H1 (cell line): ENCODE measurements at regions not wholly inside any gene's neighbourhood (a gene's known extent, or its start where the extent isn't known, plus 50 kb on each side); places are given as distances from the start of the nearest gene placed in this dataset.
A peak's percentile ranks its signal among the peaks of the same experiment; 100 is the strongest.

Source experiments
- CTCF ChIA-PET: fragments of 300-600 bp; sonication (Branson Sonifier 250); formaldehyde crosslinking; loops from one replicate; lab custom pipeline; 2021; ENCODE audit not compliant: partially characterized antibody; lab: Charles Lee
- POLR2A ChIA-PET: fragments of 300-600 bp; sonication (Branson Sonifier 250); formaldehyde crosslinking; loops from one replicate; lab custom pipeline; 2021; ENCODE audit warnings: inconsistent platforms; ENCODE audit not compliant: partially characterized antibody; lab: Charles Lee
- DNase-seq, 2 experiments: peaks; one replicate each; pipeline versions ENCODE4 v3.0.0 to v3.0.0-alpha.2; 2010 to 2022; ENCODE audit warnings: low spot score in 2 of 2, low read depth in 1 of 2, mixed read lengths in 1 of 2
- FAIRE-seq: peaks from 2 replicates; lab custom pipeline; 2011; peaks lifted over from hg19 to GRCh38; lab: Jason Lieb, UNC
- H2AFZ ChIP-seq: 2 replicates; pipeline ENCODE4 v1.8.1; 2012; ENCODE audit warnings: low read length, inconsistent platforms
- H2AK5ac ChIP-seq: 2 replicates; pipeline ENCODE4 v1.6.1; 2013; ENCODE audit warnings: low read depth, low read length
- H2BK120ac ChIP-seq: replicated peaks from 2 replicates; pipeline ENCODE3; 2013; ENCODE audit warnings: low read depth, low read length, inconsistent platforms
- H2BK12ac ChIP-seq: 2 replicates; pipeline ENCODE4 v1.6.1; 2013; ENCODE audit warnings: low read depth, low read length
- H2BK15ac ChIP-seq: 2 replicates; pipeline ENCODE4 v1.6.1; 2013; ENCODE audit warnings: low read length
- H2BK20ac ChIP-seq: 2 replicates; pipeline ENCODE4 v1.6.1; 2013; ENCODE audit warnings: low read length
- H2BK5ac ChIP-seq: 2 replicates; pipeline ENCODE4 v1.6.1; 2013; ENCODE audit warnings: low read depth, low read length
- H3K14ac ChIP-seq: 2 replicates; pipeline ENCODE4 v1.6.1; 2013; ENCODE audit warnings: inconsistent platforms; ENCODE audit not compliant: insufficient read length
- H3K18ac ChIP-seq: 2 replicates; pipeline ENCODE4 v1.6.1; 2013; ENCODE audit warnings: low read length; ENCODE audit errors: extremely low read depth
- H3K23ac ChIP-seq: 2 replicates; pipeline ENCODE4 v1.6.1; 2013; ENCODE audit warnings: inconsistent platforms; ENCODE audit not compliant: insufficient read length
- H3K23me2 ChIP-seq: 2 replicates; pipeline ENCODE4 v1.6.1; 2013; ENCODE audit warnings: low read depth, low read length
- H3K27ac ChIP-seq: 2 replicates; pipeline ENCODE4 v1.6.1; 2011; ENCODE audit warnings: low read depth, low read length, inconsistent platforms
- H3K27me3 ChIP-seq, 4 experiments: replicated peaks in 1 of 4; 1 replicate in 1 of 4; 2 replicates in 3 of 4; pipeline versions ENCODE4 v1.6.1 to v1.8.1; 2011 to 2013; ENCODE audit warnings: low read length in 3 of 4, mild to moderate bottlenecking in 3 of 4, inconsistent platforms in 2 of 4, mixed read lengths in 2 of 4, moderate library complexity in 1 of 4; ENCODE audit not compliant: control insufficient read depth in 3 of 4, insufficient read depth in 3 of 4; ENCODE audit errors: extremely low read depth in 1 of 4
- H3K36me3 ChIP-seq, 4 experiments: 2 replicates each; pipeline versions ENCODE4 v1.6.1 to v1.8.1; 2011 to 2013; ENCODE audit warnings: mild to moderate bottlenecking in 4 of 4, low read length in 3 of 4, moderate library complexity in 2 of 4, control low read depth in 1 of 4, inconsistent platforms in 1 of 4; ENCODE audit not compliant: insufficient read depth in 4 of 4, control insufficient read depth in 2 of 4
- H3K4ac ChIP-seq: replicated peaks from 2 replicates; pipeline ENCODE3; 2013; ENCODE audit warnings: low read length, low read depth, mixed read lengths, inconsistent platforms; ENCODE audit not compliant: insufficient read length
- H3K4me1 ChIP-seq, 4 experiments: replicated peaks in 1 of 4; 1 replicate in 1 of 4; 2 replicates in 3 of 4; pipeline versions ENCODE4 v1.6.1 to v1.8.1; 2011 to 2013; ENCODE audit warnings: low read length in 3 of 4, inconsistent platforms in 2 of 4, mixed read lengths in 1 of 4; ENCODE audit not compliant: insufficient read depth in 4 of 4, control insufficient read depth in 3 of 4
- H3K4me2 ChIP-seq, 2 experiments: 2 replicates each; pipeline versions ENCODE4 v1.6.1 to v1.8.1; 2011 to 2013; ENCODE audit warnings: low read depth in 2 of 2, low read length in 2 of 2, control low read depth in 1 of 2, inconsistent platforms in 1 of 2, mild to moderate bottlenecking in 1 of 2; ENCODE audit not compliant: insufficient read depth in 1 of 2
- H3K4me3 ChIP-seq, 4 experiments: fragments of 200-600, 300-600 bp in 1 of 4; sonication (generic), shearing (Covaris generic), sonication (Bioruptor Twin) in 1 of 4; 2 replicates each; pipeline versions ENCODE4 v1.5.1 to v1.8.1; 2011 to 2016; ENCODE audit warnings: low read length in 4 of 4, low read depth in 3 of 4, control low read depth in 2 of 4, inconsistent platforms in 2 of 4, mild to moderate bottlenecking in 2 of 4, mixed read lengths in 1 of 4, moderate library complexity in 1 of 4; ENCODE audit not compliant: insufficient read depth in 2 of 4; ENCODE audit errors: extremely low read depth in 1 of 4
- H3K56ac ChIP-seq: replicated peaks from 2 replicates; pipeline ENCODE3; 2013; ENCODE audit warnings: low read depth, mild to moderate bottlenecking, mixed read lengths, low read length, inconsistent platforms; ENCODE audit not compliant: insufficient read length
- H3K79me1 ChIP-seq: 2 replicates; pipeline ENCODE4 v1.6.1; 2013; ENCODE audit warnings: low read depth, low read length, control low read depth
- H3K79me2 ChIP-seq, 2 experiments: 2 replicates each; pipeline versions ENCODE4 v1.6.1 to v1.8.1; 2012 to 2013; ENCODE audit warnings: low read length in 2 of 2, mild to moderate bottlenecking in 2 of 2, inconsistent platforms in 1 of 2; ENCODE audit not compliant: insufficient read depth in 2 of 2, control insufficient read depth in 1 of 2
- H3K9ac ChIP-seq, 4 experiments: replicated peaks in 1 of 4; 1 replicate in 1 of 4; 2 replicates in 3 of 4; pipeline versions ENCODE4 v1.6.1 to v1.8.1; 2011 to 2013; ENCODE audit warnings: low read depth in 3 of 4, low read length in 3 of 4, control low read depth in 2 of 4, mild to moderate bottlenecking in 2 of 4, moderate library complexity in 2 of 4, inconsistent platforms in 1 of 4; ENCODE audit errors: extremely low read depth in 1 of 4
- H3K9me3 ChIP-seq, 2 experiments: 2 replicates each; pipeline versions ENCODE4 v1.6.1 to v1.8.1; 2012 to 2013; ENCODE audit warnings: mild to moderate bottlenecking in 2 of 2, moderate library complexity in 2 of 2, control low read depth in 1 of 2, inconsistent platforms in 1 of 2, low read depth in 1 of 2, low read length in 1 of 2, mixed read lengths in 1 of 2; ENCODE audit not compliant: insufficient read depth in 2 of 2
- H4K20me1 ChIP-seq, 2 experiments: replicated peaks in 1 of 2; 2 replicates each; pipeline versions ENCODE3 to v1.8.1; 2011 to 2013; ENCODE audit warnings: inconsistent platforms in 2 of 2, low read length in 2 of 2, mild to moderate bottlenecking in 1 of 2; ENCODE audit not compliant: insufficient read depth in 2 of 2, control insufficient read depth in 1 of 2
- H4K5ac ChIP-seq: 2 replicates; pipeline ENCODE4 v1.6.1; 2013; ENCODE audit warnings: low read length, low read depth, mixed read lengths, inconsistent platforms; ENCODE audit not compliant: insufficient read length
- H4K8ac ChIP-seq: 2 replicates; pipeline ENCODE4 v1.8.0; 2013; ENCODE audit warnings: mild to moderate bottlenecking, moderate library complexity, low read length, inconsistent platforms; ENCODE audit not compliant: insufficient read depth; ENCODE audit errors: extremely low read depth
- H4K91ac ChIP-seq: replicated peaks from 2 replicates; pipeline ENCODE3; 2013; ENCODE audit warnings: low read length, mixed read lengths, inconsistent platforms; ENCODE audit not compliant: insufficient read length
- RAD21 ChIP-seq, 2 experiments: IDR thresholded peaks in 1 of 2; conservative IDR thresholded peaks in 1 of 2; 2 replicates each; pipeline ENCODE4 v1.6.1; 2011; ENCODE audit warnings: low read depth in 2 of 2, low read length in 2 of 2, improper control_type of control experiment in 1 of 2, inconsistent platforms in 1 of 2, mild to moderate bottlenecking in 1 of 2, moderate library complexity in 1 of 2
- SUZ12 ChIP-seq: fragments of 200-600 bp; sonication (generic); IDR thresholded peaks from 2 replicates; pipeline ENCODE4 v1.6.1; 2012; ENCODE audit warnings: mild to moderate bottlenecking, inconsistent platforms, low read length, moderate library complexity, mixed read lengths
- WGBS, 2 experiments: shearing (Covaris generic) in 1 of 2; methylation state at CpG; one replicate each; pipeline versions ENCODE4 v1.1.6 to v1.1.7; 2013 to 2015; ENCODE audit warnings: low lambda C conversion rate in 2 of 2, mixed read lengths in 2 of 2, inconsistent platforms in 1 of 2, low coverage in 1 of 2, missing lambda C conversion rate in 1 of 2; ENCODE audit not compliant: insufficient replicate concordance in 2 of 2, insufficient coverage in 1 of 2, insufficient read length in 1 of 2; ENCODE audit errors: extremely low coverage in 1 of 2, missing lambda C conversion rate in 1 of 2; 5-methylcytosine and 5-hydroxymethylcytosine counted together
- TF ChIP-seq, protein P1 (sequence below), 3 experiments: IDR thresholded peaks; 1 replicate in 2 of 3; 2 replicates in 1 of 3; pipeline versions ENCODE4 v1.5.1 to v1.6.1; 2011; ENCODE audit warnings: low read length in 3 of 3, mild to moderate bottlenecking in 3 of 3, inconsistent platforms in 2 of 3, low read depth in 1 of 3, moderate library complexity in 1 of 3; ENCODE audit not compliant: insufficient read depth in 1 of 3; ENCODE audit errors: control extremely low read depth in 1 of 3

DNA sequence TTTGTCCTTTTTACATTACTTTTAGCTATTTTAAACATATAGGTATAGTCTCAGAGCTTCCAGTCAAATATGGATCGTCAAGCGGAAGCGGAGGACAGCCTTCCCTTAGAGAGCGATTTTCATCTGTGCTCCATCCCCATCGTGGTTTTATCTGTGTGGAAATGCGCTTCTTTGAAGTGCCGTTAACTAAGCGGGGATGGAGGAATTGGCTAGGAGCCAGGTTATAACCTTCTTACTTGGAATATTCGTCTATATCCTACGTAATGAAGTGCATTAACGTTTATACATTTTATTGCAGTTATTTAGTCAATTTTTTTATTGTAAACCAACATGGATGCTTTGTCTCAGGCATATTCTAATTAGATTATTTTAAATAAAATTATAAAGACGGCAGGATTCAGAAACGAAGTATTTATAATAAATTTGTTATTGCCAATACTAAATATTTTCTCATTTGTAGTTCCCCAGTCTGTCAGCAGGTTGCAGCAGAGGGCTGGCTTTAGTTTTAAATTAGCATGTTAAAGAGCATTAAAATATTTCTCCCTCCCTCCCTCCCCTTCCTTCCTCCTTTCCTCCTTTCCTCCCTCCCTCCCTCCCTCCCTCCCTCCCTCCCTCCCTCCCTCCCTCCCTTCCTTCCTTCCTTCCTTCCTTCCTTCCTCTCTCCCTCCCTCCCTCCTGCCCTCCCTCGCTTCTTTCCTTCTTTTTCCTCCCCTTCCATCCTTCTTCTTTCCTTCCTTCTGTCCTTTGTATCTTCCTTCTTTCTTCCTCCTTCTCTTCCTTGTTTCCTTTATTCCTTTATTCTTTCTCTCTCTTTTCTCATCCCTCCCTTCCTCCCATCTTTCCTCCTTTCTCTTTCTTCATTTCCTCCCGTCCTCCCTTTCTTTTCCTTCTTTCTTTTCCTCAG lies 80.6 kb upstream of the DOCK10 start:
- Histone ChIP-seq H2BK5ac (no peak overlapping the region), H3K79me2 (no peaks in the 10 kb centered on the region), H3K4me3 (no peak overlapping the region), H3K4ac (no peak overlapping the region), H2BK20ac (no peak overlapping the region), H3K4me2 (no peak overlapping the region), H4K20me1 (no peaks in the 10 kb centered on the region), H3K9ac (no peak overlapping the region), H3K23ac (no peak overlapping the region), H3K4me1 (0 out of 7 replicates have a peak, but pooled peaks cover 0 to 3% (median 0%) of the 10 kb centered on the region in 4 experiments), H3K27ac (no peak overlapping the region), H2BK15ac (no peak overlapping the region), H4K8ac (no peak overlapping the region), H3K27me3 (no peaks in the 10 kb centered on the region), H2AFZ (no peak overlapping the region), H3K56ac (no peak overlapping the region), H3K9me3 (no peaks in the 10 kb centered on the region), H3K14ac (no peak overlapping the region), H4K5ac (no peak overlapping the region), H4K91ac (no peak overlapping the region), H3K79me1 (no peaks in the 10 kb centered on the region), H2BK120ac (no peak overlapping the region), H3K23me2 (no peaks in the 10 kb centered on the region), H2AK5ac (no peak overlapping the region), H3K18ac (no peak overlapping the region), H2BK12ac (0 out of 2 replicates have a peak overlapping the region, but pooled peaks have one; percentile 12), H3K36me3 (no peaks in the 10 kb centered on the region)
- FAIRE-seq (no peak), DNase-seq (peak in 1 of 2 experiments; percentile 48)
- 88 to 100% methylated on average over 1 to 15 of the region's 15 CpGs for WGBS, 2 experiments
- TF ChIP-seq RAD21 (IDR thresholded peaks at IDR 0.05 in 1 of 2, conservative IDR thresholded peaks at IDR 0.05 in 1 of 2; ENCODE audit: low read depth in 2 of 2, low read length in 2 of 2) (peak; percentile 50 to 66), SUZ12 (no peak)
- TF ChIP-seq, protein P1, sequence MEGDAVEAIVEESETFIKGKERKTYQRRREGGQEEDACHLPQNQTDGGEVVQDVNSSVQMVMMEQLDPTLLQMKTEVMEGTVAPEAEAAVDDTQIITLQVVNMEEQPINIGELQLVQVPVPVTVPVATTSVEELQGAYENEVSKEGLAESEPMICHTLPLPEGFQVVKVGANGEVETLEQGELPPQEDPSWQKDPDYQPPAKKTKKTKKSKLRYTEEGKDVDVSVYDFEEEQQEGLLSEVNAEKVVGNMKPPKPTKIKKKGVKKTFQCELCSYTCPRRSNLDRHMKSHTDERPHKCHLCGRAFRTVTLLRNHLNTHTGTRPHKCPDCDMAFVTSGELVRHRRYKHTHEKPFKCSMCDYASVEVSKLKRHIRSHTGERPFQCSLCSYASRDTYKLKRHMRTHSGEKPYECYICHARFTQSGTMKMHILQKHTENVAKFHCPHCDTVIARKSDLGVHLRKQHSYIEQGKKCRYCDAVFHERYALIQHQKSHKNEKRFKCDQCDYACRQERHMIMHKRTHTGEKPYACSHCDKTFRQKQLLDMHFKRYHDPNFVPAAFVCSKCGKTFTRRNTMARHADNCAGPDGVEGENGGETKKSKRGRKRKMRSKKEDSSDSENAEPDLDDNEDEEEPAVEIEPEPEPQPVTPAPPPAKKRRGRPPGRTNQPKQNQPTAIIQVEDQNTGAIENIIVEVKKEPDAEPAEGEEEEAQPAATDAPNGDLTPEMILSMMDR (IDR thresholded peaks at IDR 0.05; ENCODE audit: control extremely low read depth in 1 of 3, insufficient read depth in 1 of 3, low read depth in 1 of 3, low read length in 3 of 3): peak in 2 of 3 experiments; percentile 15 to 25; a peak in 2 of 4 replicates
- ChIA-PET POLR2A (no interaction called here), CTCF (interaction anchor here (0.5 to 2.5 kb wide), 25 partner anchors 12 to 1713 kb away, joined by 3 to 19 read pairs (median 3); partner anchors contain the start of gene RHBDD1)
